ENCODE measurements at regions not wholly inside any gene's neighbourhood (a gene's known extent, or its start where the extent isn't known, plus 50 kb on each side); places are given as distances from the start of the nearest gene placed in this dataset.

DNA sequence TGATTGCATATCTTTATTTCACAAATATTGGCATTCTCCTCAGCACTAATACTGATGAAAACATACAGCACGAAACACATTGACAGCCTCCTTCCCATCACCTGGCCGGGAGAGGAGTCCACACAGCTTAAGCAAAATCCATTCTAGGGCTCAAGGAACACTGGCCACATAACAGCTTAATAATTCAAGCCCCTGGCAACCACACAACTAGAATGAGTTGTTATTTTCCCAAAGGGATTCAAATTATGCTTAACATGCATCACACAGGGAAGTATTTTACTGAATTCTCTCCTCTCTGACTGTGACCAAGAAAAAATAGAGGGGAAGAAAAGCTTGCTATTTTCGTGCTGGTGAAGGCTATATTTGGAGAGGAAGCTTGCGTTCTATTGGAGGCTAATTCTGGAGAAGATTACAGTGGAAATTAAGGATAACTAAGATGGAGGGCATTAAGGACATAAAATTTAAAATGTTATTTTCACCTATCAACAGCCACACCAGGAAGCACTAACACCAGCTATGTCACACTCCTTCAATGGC, 198.5 kb downstream of the ADGRG6 start:
- DNase-seq (ENCODE audit: low read depth): no peak

DNA sequence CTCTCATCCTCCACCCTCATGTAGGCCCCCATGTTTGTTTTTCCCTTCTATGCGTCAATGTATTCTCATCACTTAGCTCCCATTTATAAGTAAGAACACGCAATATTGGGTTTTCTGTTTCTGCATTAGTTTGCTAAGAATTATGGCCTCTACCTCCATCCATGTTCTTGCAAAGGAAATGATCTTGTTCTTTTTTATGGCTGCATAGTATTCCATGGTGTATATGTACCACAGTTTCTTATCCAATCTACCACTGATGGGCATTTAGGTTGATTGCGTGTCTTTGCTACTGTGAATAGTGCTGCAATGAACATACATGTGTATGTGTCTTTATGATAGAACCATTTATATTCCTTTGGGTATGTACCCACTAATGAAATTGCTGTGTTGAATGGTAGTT, 200.0 kb downstream of the ADGRG6 start:
- DNase-seq (ENCODE audit: low read depth): no peak

DNA sequence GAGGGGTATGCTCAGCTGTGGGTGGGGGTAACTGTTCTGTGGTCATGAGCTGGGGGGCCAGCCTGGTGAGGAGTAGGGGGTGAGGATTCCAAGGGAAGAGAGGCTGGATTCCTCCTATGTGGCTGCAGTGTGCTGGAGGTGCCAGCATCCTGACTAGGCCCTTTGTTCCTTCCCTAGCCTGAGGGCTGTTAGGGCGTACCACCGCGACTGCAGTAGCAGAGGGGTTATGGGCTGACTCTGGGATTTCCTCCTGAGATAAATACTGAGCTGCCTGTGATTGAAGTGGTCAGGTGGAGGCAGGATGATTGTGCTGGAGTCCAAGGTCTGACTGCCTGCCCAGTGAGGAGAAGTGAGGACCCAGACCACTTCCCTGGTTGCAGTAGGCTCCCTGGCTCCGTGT, 205.3 kb downstream of the ADGRG6 start:
- DNase-seq (ENCODE audit: low read depth): no peak

DNA sequence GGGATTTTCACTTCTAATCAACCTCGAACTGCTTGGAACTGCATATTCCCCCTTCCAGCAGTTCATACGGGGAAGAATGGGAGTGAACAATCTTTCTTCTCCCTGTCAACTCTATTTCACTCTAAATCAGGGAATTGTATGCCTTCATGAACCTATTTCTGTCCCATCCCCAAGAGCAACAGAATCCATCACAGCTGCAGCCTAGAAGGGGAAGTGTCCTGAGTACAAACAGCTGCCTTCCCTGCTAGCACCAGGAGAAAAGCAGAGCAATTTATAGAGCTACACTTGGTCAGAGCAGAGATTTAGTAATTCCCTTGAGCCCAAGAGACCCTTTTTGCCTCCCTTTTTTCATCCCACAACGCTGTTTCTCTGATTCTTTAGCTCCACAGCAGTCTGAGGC, 208.4 kb downstream of the ADGRG6 start:
- DNase-seq (ENCODE audit: low read depth): no peak

DNA sequence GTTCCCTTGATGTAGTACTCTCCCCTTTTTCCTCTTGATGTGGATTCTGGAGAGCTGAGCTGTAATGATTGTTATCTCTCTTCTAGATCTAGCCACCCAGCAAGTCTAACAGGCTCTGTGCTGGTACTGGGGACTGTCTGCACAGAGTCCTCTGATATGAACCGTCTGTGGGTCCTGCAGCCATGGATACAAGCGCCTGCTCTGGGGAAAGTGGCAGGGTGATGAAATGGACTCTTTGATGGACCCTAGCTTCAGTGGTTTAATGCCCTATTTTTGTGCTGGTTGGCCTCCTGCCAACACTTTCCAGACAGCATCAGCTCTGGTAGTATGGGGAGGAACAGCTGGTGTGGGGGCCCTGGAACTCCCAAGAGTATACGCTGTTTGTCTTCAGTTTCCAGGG, 216.3 kb downstream of the ADGRG6 start:
- DNase-seq (ENCODE audit: low read depth): no peak

DNA sequence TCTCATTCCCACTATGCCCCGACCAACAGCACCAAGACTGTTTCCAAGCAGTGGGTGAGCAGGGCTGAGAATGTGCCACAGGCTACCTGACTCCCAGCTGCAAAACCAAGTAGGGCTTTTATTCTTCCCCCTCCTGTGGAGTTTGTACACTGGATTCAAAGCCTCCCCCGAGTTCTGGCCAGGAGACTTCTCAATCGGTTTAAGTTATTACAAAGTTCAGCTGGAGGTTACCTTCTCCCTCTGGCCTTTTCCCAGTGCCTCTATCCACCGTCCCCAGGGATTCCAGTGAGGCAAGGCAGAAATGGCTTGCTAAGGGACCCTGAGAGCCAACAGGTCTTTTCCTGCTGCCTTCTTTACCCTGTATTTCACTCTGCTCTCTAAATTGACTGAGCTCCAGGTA, 217.0 kb downstream of the ADGRG6 start:
- no peak for DNase-seq (ENCODE audit: low read depth)

DNA sequence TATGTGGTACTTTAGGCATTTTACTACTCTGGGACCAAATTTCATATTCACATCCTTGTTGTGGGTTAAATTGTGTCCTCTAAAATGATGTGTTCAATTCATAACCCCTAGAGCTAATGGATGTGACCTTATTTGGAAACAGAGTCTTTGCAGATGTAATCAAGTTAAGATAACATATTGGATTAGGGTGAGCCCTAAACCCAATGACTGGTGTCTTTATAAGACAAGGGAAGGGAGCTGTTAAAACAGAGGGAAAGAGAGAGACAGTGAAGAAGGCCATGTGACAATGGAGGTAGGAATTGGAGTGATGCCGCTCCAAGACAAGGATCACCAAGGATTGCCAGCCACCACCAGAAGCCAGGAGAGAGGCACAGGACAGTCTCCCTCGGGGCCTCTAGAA, 220.0 kb downstream of the ADGRG6 start:
- DNase-seq (ENCODE audit: low read depth): no peak

DNA sequence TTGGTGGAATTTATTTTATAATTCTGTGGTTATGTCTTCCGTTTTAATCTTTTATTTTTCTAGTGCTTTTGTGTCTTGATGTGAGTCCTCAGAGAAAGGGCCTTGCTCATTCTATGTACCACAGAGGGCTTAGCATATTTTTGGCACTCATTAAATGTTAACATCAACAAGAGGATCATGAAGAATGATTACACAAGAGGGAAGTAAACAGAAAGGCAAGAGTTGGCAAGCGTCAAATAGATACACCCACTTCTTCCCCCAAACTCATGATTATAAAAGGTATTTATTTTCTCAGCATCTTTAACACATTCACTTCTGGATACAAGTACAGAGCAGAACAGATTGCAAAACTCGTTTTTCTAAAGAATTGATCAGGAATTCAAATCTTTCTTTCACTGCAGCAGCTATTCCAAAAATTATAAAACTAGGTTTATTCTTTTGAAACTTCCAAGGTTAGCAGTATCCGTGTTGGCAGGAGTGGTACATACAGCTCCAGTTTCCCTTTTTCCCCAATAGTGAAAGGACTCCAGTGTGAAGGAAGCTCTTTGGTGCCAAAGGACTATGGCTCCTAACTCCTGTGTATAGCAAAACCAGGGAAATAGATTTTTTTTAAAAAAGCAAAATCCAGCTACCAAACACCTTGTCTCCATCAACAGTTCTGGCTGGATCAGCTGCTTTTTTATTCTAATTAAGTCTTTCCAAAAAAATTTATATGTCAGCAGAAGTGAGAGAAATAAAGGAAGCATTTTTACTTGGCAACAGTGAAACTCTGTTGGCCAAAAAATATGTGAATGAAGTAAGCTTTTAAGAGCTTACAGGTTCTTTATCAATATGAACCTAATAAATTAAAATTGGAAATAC, 221.9 kb downstream of the ADGRG6 start:
- no peak for DNase-seq (ENCODE audit: low read depth)

DNA sequence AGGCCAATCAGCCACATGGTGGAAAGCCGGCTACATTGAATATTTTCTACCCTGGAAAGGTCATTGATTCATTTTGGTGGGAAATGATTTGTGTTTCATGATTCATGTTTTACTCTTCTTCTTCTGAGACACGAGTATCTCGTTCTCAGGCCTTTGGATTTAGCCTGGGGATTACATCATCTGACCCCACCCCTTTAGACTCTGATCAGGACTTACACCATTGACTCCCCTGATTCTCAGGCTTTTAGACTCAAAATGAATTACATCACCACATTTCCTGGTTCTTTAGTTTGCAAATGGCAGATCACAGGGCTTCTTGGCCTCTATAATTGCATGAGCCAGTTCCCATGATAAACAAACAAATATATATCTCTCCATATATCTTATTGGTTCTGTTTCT, 228.8 kb downstream of the ADGRG6 start:
- no peak for DNase-seq (ENCODE audit: low read depth)

DNA sequence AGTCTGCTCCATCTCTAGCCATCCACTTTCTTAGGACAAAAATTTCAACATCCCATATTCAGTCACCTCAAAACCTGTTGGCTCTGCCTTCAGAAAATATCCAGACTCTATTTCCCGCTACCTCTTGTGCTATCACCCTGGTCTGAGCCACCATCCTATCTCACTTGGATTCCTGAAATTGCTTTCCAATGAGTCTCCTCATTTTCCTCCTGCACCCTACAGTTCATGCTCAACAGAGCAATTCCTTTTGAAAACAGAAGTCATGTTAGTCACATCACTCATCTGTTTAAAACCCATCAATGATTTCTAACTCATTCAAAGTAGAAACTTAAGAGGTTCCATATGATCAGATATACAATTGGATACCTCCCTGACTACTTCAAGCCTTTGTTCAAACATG, 229.9 kb downstream of the ADGRG6 start:
- no peak for DNase-seq (ENCODE audit: low read depth)

DNA sequence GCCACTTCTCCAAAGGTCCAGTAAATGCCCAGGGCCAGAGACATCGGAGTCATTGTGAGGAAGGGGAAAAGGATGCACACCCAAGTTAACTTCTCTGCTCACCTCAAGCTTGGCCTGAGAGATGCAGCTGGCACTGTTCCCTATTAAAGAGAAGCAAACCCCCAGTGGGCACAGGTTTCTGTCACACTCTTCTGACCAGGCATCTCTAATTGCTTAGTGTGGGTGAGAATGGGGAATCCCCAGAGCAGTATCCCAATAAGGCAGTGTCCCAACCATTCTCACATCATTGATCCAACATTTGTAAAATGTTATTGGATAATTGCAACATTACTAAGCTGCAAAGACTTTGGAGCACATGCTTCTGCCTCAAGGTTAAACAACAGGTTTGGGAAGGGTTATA, 232.3 kb downstream of the ADGRG6 start:
- no peak for DNase-seq (ENCODE audit: low read depth)

DNA sequence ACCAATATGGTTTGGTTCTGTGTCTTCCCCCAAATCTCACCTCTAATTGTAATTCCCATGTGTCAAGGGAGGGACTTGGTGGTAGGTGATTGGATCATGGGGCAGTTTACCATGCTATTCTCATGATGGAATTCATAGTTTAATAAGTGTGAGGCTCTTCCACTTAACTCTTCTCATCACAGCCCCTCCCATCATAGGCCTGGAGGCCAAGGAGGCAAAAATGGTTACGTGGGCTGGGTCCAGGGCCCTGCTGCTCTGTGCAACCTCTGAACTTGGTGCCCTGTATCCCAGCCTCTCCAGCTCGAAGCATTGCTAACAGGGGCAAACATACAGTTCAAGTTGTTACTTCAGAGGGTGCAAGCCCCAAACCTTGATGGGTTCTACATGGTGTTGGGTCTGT, 232.7 kb downstream of the ADGRG6 start:
- DNase-seq (ENCODE audit: low read depth): no peak

DNA sequence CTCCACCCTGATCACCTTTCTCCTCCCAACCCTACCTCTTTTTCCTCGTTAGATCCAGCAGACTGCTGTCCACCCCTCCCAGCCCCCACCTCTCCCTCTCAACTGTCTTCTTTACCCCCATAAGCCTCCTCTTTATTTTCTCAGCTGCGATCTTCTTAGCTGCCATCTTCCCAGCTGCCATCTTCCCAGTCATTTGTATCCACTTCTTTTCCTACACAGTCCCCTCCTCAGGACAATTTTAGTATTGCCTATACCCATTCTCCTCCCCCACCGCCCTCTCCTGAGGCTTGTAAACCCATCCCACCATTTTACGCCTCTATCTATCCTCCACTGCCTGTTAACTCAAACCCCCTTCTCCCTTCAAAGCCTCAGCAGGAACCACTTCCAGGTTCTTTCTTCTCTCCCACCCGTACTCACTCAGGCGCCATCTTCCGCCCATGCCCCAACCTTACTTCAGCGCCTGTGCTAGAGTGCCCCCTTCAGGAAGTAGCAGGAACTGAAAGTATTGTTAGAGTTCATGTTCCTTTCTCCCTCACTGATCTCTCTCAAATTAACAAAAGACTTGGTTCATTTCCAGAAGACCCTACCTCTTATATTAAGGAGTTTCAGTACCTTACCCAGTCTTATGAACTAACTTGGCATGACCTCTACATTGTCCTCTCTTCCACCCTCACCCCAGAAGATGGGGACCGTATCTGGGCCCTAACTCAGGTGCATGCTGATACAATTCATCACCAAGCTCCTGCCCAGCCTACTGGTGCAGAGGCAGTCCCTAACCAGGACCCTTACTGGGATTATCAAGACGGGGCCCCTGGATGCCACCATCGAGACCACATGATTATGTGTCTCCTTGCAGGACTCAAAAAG, 236.0 kb downstream of the ADGRG6 start:
- DNase-seq (ENCODE audit: low read depth): peak; percentile 66

DNA sequence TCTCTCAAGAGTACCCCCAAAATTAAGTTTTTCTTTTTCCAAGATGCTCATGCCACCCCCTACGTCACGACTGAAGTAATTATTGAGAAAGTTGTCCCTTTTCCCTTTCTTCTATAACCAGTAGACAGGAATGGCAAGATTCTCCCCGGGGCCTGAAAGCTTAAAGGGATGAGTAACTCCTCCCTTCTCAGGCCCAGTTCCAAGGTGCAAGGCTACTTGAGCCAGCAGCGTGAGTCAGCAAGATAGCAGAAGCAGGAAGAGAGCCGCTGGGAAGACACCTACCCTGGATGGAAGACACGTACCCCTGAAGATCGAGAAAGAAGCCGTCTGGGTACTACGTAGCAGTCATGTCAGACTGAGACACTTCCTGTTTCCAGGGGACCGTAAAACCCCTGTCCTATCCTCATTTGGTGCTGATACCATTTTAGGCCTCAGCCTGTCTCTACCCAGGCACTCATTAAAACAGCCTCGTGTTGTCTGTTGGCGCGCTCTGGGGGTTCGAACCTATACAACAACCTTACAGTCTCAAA, 241.0 kb downstream of the ADGRG6 start:
- peak; percentile 81 for DNase-seq (ENCODE audit: low read depth)

DNA sequence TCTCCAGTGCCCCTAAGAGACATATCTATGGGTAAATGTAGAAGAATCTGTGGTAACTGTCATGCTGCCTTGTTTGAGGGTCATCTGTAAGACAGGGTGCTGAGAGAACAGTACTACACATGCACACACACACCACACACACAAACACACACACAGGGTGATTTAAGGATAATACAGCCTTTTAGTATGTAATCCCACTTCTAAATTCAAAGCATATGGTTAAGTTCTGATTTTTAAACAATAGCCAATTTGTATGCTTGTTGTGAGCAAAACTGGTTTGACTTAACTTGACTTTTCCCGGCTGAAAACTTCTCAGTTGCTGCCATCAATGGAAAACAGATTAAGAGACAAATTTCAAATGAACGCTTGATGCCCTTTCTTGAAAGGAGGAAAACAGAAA, 241.8 kb downstream of the ADGRG6 start:
- DNase-seq (ENCODE audit: low read depth): no peak

DNA sequence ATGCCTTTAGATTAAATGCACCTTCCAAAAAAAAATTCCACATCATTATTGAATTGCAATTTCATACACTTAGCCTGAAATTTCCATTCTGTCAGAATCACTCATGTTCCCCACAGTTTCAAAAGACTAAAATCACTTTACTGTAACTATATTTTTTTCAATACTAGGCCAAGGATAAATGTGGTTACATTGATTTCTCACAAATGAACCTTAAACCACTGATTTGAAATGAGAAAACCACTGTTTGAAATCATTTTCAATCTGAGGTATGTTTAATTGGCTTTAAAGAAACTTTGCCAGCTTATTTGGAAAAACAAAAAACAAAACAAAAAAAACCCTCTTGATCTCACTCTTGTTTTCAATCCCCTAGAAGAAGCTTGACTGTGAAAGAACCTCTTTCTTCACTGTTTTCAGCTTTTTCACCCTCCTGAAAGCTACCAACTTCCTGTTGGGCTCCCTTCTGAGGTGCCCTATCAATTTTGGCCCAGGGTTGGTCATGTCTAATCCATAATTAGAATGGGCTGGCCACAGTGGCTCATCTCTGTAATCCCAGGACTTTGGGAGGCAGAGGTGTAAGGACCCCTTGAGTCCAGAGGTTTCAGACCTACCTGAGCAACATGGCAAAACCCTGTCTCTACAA, 242.5 kb downstream of the ADGRG6 start:
- no peak for DNase-seq (ENCODE audit: low read depth)

DNA sequence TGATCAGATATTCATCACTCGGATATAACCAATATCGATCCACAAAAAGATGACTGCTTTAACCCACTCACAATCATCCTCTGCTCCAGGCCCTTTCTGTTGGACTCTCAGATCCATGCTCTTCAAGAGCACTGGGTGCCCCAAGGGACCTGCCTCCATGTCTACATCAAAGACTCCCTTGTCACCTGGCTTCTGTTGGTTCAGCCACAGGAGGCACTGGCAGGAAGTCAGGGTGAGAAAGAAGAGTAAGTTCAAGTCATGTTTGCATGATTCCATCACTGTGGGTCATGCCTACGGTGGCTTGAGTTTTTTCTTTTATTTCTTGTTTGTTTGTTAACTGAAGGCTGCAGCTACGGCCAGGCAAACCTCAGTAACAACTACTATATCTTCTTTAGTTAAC, 243.3 kb downstream of the ADGRG6 start:
- DNase-seq (ENCODE audit: low read depth): no peak

DNA sequence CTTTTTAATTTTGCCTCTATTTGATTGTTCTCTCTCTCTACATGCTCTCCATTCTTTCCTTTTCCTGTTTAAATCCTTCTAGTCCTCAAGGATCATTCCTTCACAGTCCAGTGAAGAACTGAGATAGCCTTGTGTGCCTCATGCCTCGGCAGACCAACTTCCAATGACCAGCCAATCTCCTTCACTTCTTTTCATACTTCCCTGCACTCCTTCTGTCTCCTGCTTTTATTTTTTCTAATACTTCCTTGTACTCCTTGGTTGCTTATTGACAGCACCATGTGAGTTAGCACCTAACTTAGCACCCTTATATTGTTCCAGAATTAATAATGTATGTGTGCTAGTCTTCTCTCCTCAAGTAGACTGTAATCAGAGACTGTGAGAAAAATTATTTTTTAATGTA, 246.8 kb downstream of the ADGRG6 start:
- no peak for DNase-seq (ENCODE audit: low read depth)

DNA sequence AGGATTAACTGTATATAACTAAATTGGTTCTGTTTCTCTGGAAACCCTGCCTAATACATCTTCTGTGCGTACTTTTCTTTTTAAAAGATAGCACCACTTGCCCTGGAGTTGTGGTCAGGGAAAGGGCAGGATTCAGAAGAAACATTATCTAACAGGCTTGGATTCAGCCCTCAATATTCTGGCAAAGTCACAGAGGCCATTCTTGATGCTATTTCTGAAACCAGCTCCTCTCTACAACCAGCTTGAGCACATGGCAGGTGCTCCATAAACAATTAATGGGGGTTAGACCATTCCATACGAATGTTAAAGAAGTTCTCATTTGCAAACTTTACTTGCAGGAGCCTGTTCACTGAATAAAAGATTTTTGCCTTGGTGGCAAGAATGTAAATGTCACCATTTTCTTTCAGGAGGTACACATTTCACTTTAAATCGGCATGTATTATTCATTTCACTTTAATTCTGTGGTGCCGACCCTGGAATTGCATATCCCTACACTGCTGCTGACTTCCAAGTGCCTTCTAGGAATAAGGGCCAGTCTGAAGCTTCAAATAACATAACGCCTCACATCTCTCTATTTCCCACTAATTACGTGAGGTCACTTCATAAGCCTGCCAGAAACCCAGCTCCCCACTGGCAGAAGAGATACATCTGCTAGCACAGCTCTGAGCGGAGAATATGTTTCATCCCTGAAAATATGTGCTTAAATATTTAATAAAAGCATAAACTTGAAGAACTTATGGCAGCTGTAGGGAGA, 248.7 kb downstream of the ADGRG6 start:
- DNase-seq (ENCODE audit: low read depth): no peak

DNA sequence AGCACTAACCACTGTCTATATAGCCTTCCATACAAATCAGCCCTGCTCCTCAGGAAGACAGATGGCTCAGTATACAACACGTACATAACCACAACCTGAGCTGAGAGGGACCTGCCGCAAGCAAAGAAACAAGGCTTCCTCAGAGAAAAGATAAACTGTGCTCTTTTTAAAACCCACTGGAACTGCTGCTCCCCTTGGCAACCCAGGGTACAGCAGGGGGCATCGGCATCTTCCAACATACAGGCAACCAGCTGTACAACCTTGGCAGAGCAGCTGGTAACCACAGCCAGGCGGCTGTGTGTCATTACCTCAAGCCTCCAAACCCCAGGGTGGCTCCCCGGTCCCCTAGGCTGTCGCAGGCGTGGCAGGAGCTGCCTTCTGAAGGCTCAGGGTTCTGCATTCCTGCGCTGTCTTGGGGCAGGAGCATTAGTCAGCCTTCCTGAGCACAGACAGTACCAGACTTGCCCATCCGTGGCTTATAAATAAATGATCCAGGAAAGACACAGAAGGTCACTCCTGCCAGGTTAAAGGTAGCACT, 249.5 kb downstream of the ADGRG6 start:
- peak; percentile 64 for DNase-seq (ENCODE audit: low read depth)

DNA sequence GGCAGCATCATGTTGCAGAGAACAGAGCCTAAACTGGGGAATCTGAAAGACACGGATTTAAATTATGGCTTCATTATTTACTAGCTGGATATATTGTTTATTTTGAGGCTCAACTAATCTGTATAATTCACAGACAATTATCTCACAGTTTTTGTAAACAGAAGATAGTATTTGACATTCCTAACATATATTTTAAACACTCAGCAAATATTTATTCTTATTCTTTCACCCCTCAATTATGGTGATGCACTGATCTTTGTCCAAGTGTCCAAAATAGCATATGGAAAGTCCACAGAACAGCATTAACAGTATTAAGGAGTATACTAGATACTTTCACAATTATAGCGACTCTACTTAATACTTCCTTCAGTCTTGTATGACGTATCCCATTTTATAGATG, 257.0 kb downstream of the ADGRG6 start:
- no peak for DNase-seq (ENCODE audit: low read depth)

Measured in Daoy (cell line).